Neural progenitor cell (in vitro differentiated cells): ENCODE measurements at regions not wholly inside any gene's neighbourhood (a gene's known extent, or its start where the extent isn't known, plus 50 kb on each side); places are given as distances from the start of the nearest gene placed in this dataset.
A peak's percentile ranks its signal among the peaks of the same experiment; 100 is the strongest.

Experiments
- DNase-seq: peaks from one replicate; pipeline ENCODE4 v3.0.0-alpha.2; 2016; ENCODE audit warnings: low spot score
- H2AFZ ChIP-seq: fragments of 200-600 bp; sonication (generic); replicated peaks from 2 replicates; pipeline ENCODE4 v1.6.1; 2016; ENCODE audit warnings: antibody characterized with exemption
- H3F3A ChIP-seq: fragments of 200-600 bp; sonication (generic); 2 replicates; pipeline ENCODE4 v1.6.1; 2016; ENCODE audit warnings: antibody characterized with exemption, low read depth
- H3K27ac ChIP-seq: fragments of 200-600 bp; sonication (generic); 2 replicates; pipeline ENCODE4 v1.5.1; 2016; ENCODE audit warnings: mild to moderate bottlenecking
- H3K27me3 ChIP-seq: fragments of 200-600 bp; sonication (generic); 2 replicates; pipeline ENCODE4 v1.6.1; 2016; ENCODE audit warnings: mild to moderate bottlenecking, moderate library complexity
- H3K36me3 ChIP-seq: fragments of 200-600 bp; sonication (generic); 2 replicates; pipeline ENCODE4 v1.5.1; 2016
- H3K4me1 ChIP-seq: fragments of 200-600 bp; sonication (generic); 2 replicates; pipeline ENCODE4 v1.6.1; 2016; ENCODE audit warnings: mixed run types
- H3K4me2 ChIP-seq: fragments of 200-600 bp; sonication (generic); 2 replicates; pipeline ENCODE4 v1.6.1; 2016
- H3K4me3 ChIP-seq: fragments of 200-600 bp; sonication (generic); 2 replicates; pipeline ENCODE4 v1.5.1; 2016
- H3K79me2 ChIP-seq: fragments of 200-600 bp; sonication (generic); 2 replicates; pipeline ENCODE4 v1.6.1; 2016; ENCODE audit warnings: low read depth
- H3K9ac ChIP-seq: fragments of 200-600 bp; sonication (generic); 2 replicates; pipeline ENCODE4 v1.6.1; 2016
- H3K9me3 ChIP-seq: fragments of 200-600 bp; sonication (generic); 2 replicates; pipeline ENCODE4 v1.5.1; 2016; ENCODE audit warnings: low read depth
- H4K20me1 ChIP-seq: fragments of 200-600 bp; sonication (generic); 2 replicates; pipeline ENCODE4 v1.6.1; 2016; ENCODE audit warnings: low read depth
- H3K27ac Mint-ChIP-seq: 3 replicates; pipeline ENCODE4 v1.8.0; 2021; ENCODE audit warnings: mixed read lengths
- H3K27me3 Mint-ChIP-seq: 2 replicates; pipeline ENCODE4 v1.8.0; 2022; ENCODE audit warnings: low read depth, mild to moderate bottlenecking, inconsistent platforms, moderate library complexity, mixed read lengths; ENCODE audit not compliant: insufficient read depth
- H3K36me3 Mint-ChIP-seq: 3 replicates; pipeline ENCODE4 v1.8.0; 2021; ENCODE audit warnings: mixed read lengths
- H3K4me1 Mint-ChIP-seq: 3 replicates; pipeline ENCODE4 v1.8.0; 2021; ENCODE audit warnings: mixed read lengths
- H3K4me3 Mint-ChIP-seq: 3 replicates; pipeline ENCODE4 v1.8.0; 2021; ENCODE audit warnings: mild to moderate bottlenecking, moderate library complexity, mixed read lengths
- H3K9me3 Mint-ChIP-seq: 3 replicates; pipeline ENCODE4 v1.8.0; 2020; ENCODE audit warnings: mixed read lengths
- CTCF ChIP-seq: fragments of 200-600 bp; sonication (generic); IDR thresholded peaks from 2 replicates; pipeline ENCODE4 v1.5.1; 2017; ENCODE audit warnings: antibody characterized with exemption, mild to moderate bottlenecking
- EZH2 ChIP-seq: fragments of 200-600 bp; sonication (generic); IDR thresholded peaks from 2 replicates; pipeline ENCODE4 v1.6.1; 2017; ENCODE audit warnings: antibody characterized with exemption, mild to moderate bottlenecking, moderate library complexity
- EZH2phosphoT487 ChIP-seq: fragments of 200-600 bp; sonication (generic); IDR thresholded peaks from 2 replicates; pipeline ENCODE4 v1.6.1; 2017; ENCODE audit warnings: antibody characterized with exemption

GRCh38 chr10:47063858-47064257, 152.6 kb downstream of the PTPN20 start:
- no peaks in the 10 kb centered on the region for H3F3A ChIP-seq
- Mint-ChIP-seq H3K9me3 (no peaks in the 10 kb centered on the region), H3K4me1 (peaks cover under 1% of the 10 kb centered on the region), H3K27me3 (peaks cover 4% of the 10 kb centered on the region), H3K36me3 (no peaks in the 10 kb centered on the region), H3K27ac (no peak overlapping the region), H3K4me3 (no peak overlapping the region)
- no peak overlapping the region for H3K27ac ChIP-seq
- no peaks in the 10 kb centered on the region for H3K4me1 ChIP-seq
- no peak overlapping the region for H3K4me3 ChIP-seq
- H3K27me3 ChIP-seq: no peaks in the 10 kb centered on the region
- no peaks in the 10 kb centered on the region for H4K20me1 ChIP-seq
- H3K36me3 ChIP-seq: no peaks in the 10 kb centered on the region
- no peaks in the 10 kb centered on the region for H3K9me3 ChIP-seq
- H3K79me2 ChIP-seq: no peaks in the 10 kb centered on the region
- TF ChIP-seq EZH2: no peak
- no peak for TF ChIP-seq CTCF
- no peak for TF ChIP-seq EZH2phosphoT487
- no peak overlapping the region for H2AFZ ChIP-seq
- H3K9ac ChIP-seq: no peak overlapping the region
- DNase-seq: no peak
- no peak overlapping the region for H3K4me2 ChIP-seq

GRCh38 chr10:47065903-47066302, 154.7 kb downstream of the PTPN20 start:
- no peak for DNase-seq
- no peaks in the 10 kb centered on the region for H3K9me3 ChIP-seq
- no peaks in the 10 kb centered on the region for H3K36me3 Mint-ChIP-seq
- no peaks in the 10 kb centered on the region for H3K4me1 ChIP-seq
- no peaks in the 10 kb centered on the region for H4K20me1 ChIP-seq
- H3K9me3 Mint-ChIP-seq: no peaks in the 10 kb centered on the region
- no peaks in the 10 kb centered on the region for H3K79me2 ChIP-seq
- H3K4me3 ChIP-seq: no peak overlapping the region
- no peak overlapping the region for H3K27ac Mint-ChIP-seq
- TF ChIP-seq EZH2phosphoT487: no peak
- no peak for TF ChIP-seq EZH2
- TF ChIP-seq CTCF: no peak
- no peaks in the 10 kb centered on the region for H3K27me3 Mint-ChIP-seq
- no peaks in the 10 kb centered on the region for H3K36me3 ChIP-seq
- no peaks in the 10 kb centered on the region for H3K27me3 ChIP-seq
- no peak overlapping the region for H3K27ac ChIP-seq
- H2AFZ ChIP-seq: no peak overlapping the region
- no peaks in the 10 kb centered on the region for H3K4me1 Mint-ChIP-seq
- no peak overlapping the region for H3K4me2 ChIP-seq
- H3K9ac ChIP-seq: no peak overlapping the region
- H3F3A ChIP-seq: no peaks in the 10 kb centered on the region
- no peak overlapping the region for H3K4me3 Mint-ChIP-seq

GRCh38 chr10:47067949-47068940, 157.0 kb downstream of the PTPN20 start:
- Mint-ChIP-seq H3K36me3 (no peaks in the 10 kb centered on the region), H3K4me3 (no peak overlapping the region), H3K27me3 (no peaks in the 10 kb centered on the region), H3K9me3 (no peaks in the 10 kb centered on the region), H3K27ac (no peak overlapping the region), H3K4me1 (no peaks in the 10 kb centered on the region)
- H3K4me2 ChIP-seq: no peak overlapping the region
- H3K4me1 ChIP-seq: no peaks in the 10 kb centered on the region
- DNase-seq: peak; percentile 9
- H3K4me3 ChIP-seq: no peak overlapping the region
- no peak overlapping the region for H3K27ac ChIP-seq
- H3K79me2 ChIP-seq: no peaks in the 10 kb centered on the region
- H4K20me1 ChIP-seq: no peaks in the 10 kb centered on the region
- H3F3A ChIP-seq: no peaks in the 10 kb centered on the region
- no peaks in the 10 kb centered on the region for H3K9me3 ChIP-seq
- H3K36me3 ChIP-seq: no peaks in the 10 kb centered on the region
- no peak overlapping the region for H2AFZ ChIP-seq
- TF ChIP-seq EZH2: no peak
- no peak for TF ChIP-seq CTCF
- TF ChIP-seq EZH2phosphoT487: no peak
- no peak overlapping the region for H3K9ac ChIP-seq
- no peaks in the 10 kb centered on the region for H3K27me3 ChIP-seq
